CD14-positive monocyte (primary cell): ENCODE measurements at regions not wholly inside any gene's neighbourhood (a gene's known extent, or its start where the extent isn't known, plus 50 kb on each side); places are given as distances from the start of the nearest gene placed in this dataset.

Experiments
- DNase-seq, 3 donors: peaks; one replicate each; pipeline ENCODE4 v3.0.0-alpha.2; 2011 to 2022
- H2AFZ ChIP-seq: 2 replicates; pipeline ENCODE4 v1.6.0; 2012; ENCODE audit warnings: mild to moderate bottlenecking, low read depth, low read length, inconsistent platforms; ENCODE audit not compliant: insufficient read depth, poor library complexity, severe bottlenecking
- H3K27ac ChIP-seq, 2 donors: 1 replicate in 1 of 2; 2 replicates in 1 of 2; pipeline ENCODE4 v1.5.1; 2012 to 2013; ENCODE audit warnings: low read length in 2 of 2, control low read depth in 1 of 2, inconsistent platforms in 1 of 2, low read depth in 1 of 2, mild to moderate bottlenecking in 1 of 2
- H3K27me3 ChIP-seq, 2 donors: one replicate each; pipeline versions ENCODE4 v1.6.0 to v1.6.1; 2011 to 2013; ENCODE audit warnings: low read length in 2 of 2; ENCODE audit not compliant: control insufficient read depth in 2 of 2, insufficient read depth in 2 of 2
- H3K36me3 ChIP-seq, 2 donors: replicated peaks in 1 of 2; 1 replicate in 1 of 2; 2 replicates in 1 of 2; pipeline versions ENCODE4 v1.5.1 to v1.6.1; 2012 to 2013; ENCODE audit warnings: low read length in 2 of 2, control low read depth in 1 of 2, inconsistent platforms in 1 of 2, mild to moderate bottlenecking in 1 of 2; ENCODE audit not compliant: insufficient read depth in 2 of 2, control insufficient read depth in 1 of 2
- H3K4me1 ChIP-seq, 2 donors: 1 replicate in 1 of 2; 2 replicates in 1 of 2; pipeline versions ENCODE4 v1.5.1 to v1.6.1; 2012 to 2013; ENCODE audit warnings: low read length in 2 of 2, control low read depth in 1 of 2, inconsistent platforms in 1 of 2, mild to moderate bottlenecking in 1 of 2, moderate library complexity in 1 of 2; ENCODE audit not compliant: insufficient read depth in 2 of 2, control insufficient read depth in 1 of 2
- H3K4me2 ChIP-seq: replicated peaks from 2 replicates; pipeline ENCODE3; 2012; ENCODE audit warnings: low read length, moderate library complexity, mild to moderate bottlenecking; ENCODE audit not compliant: poor library complexity, severe bottlenecking; ENCODE audit errors: extremely low read depth
- H3K4me3 ChIP-seq, 3 experiments: fragments of 200-600 bp in 1 of 3; sonication (generic) in 1 of 3; replicated peaks in 1 of 3; 1 replicate in 2 of 3; 2 replicates in 1 of 3; pipeline ENCODE4 v1.5.1; 2011 to 2013; ENCODE audit warnings: low read length in 3 of 3, mild to moderate bottlenecking in 3 of 3, control low read depth in 2 of 3, low read depth in 2 of 3, inconsistent platforms in 1 of 3, moderate library complexity in 1 of 3
- H3K79me2 ChIP-seq: 2 replicates; pipeline ENCODE4 v1.6.0; 2012; ENCODE audit warnings: mild to moderate bottlenecking, control low read depth, inconsistent platforms, low read length, moderate library complexity; ENCODE audit not compliant: insufficient read depth
- H3K9ac ChIP-seq: 2 replicates; pipeline ENCODE4 v1.6.0; 2017; ENCODE audit warnings: low read length, mild to moderate bottlenecking; ENCODE audit not compliant: insufficient read depth, poor library complexity, severe bottlenecking
- H3K9me3 ChIP-seq, 2 donors: replicated peaks in 1 of 2; 1 replicate in 1 of 2; 2 replicates in 1 of 2; pipeline versions ENCODE4 v1.5.1 to v1.6.1; 2012 to 2013; ENCODE audit warnings: low read length in 2 of 2, control low read depth in 1 of 2; ENCODE audit not compliant: control insufficient read depth in 1 of 2, insufficient read depth in 1 of 2
- H4K20me1 ChIP-seq: 2 replicates; pipeline ENCODE4 v1.6.0; 2012; ENCODE audit warnings: mild to moderate bottlenecking, low read length, control low read depth, moderate library complexity; ENCODE audit not compliant: insufficient read depth
- H3K27ac Mint-ChIP-seq, 7 donors: one replicate each; pipeline ENCODE4 v1.8.0; 2020; ENCODE audit warnings: mild to moderate bottlenecking in 7 of 7, mixed read lengths in 7 of 7, moderate library complexity in 6 of 7, inconsistent platforms in 2 of 7
- H3K27me3 Mint-ChIP-seq, 3 donors: one replicate each; pipeline ENCODE4 v1.8.0; 2021 to 2022; ENCODE audit warnings: low read depth in 3 of 3, mild to moderate bottlenecking in 3 of 3, mixed read lengths in 3 of 3, moderate library complexity in 3 of 3, inconsistent platforms in 1 of 3
- H3K36me3 Mint-ChIP-seq, 2 donors: one replicate each; pipeline ENCODE4 v1.8.0; 2020; ENCODE audit warnings: mixed read lengths in 2 of 2, inconsistent platforms in 1 of 2, mild to moderate bottlenecking in 1 of 2
- H3K4me1 Mint-ChIP-seq: one replicate; pipeline ENCODE4 v1.8.0; 2020; ENCODE audit warnings: mild to moderate bottlenecking, mixed read lengths
- H3K4me3 Mint-ChIP-seq, 2 donors: one replicate each; pipeline ENCODE4 v1.8.0; 2020; ENCODE audit warnings: mild to moderate bottlenecking in 2 of 2, mixed read lengths in 2 of 2, moderate library complexity in 1 of 2
- H3K9me3 Mint-ChIP-seq, 7 donors: one replicate each; pipeline ENCODE4 v1.8.0; 2020 to 2022; ENCODE audit warnings: mixed read lengths in 7 of 7, mild to moderate bottlenecking in 6 of 7, moderate library complexity in 6 of 7, inconsistent platforms in 2 of 7
- WGBS: methylation state at CpG from one replicate; pipeline ENCODE4 v1.1.5; 2013; ENCODE audit warnings: missing lambda C conversion rate; ENCODE audit not compliant: insufficient coverage; 5-methylcytosine and 5-hydroxymethylcytosine counted together
- intact Hi-C, 2 donors: fragments of 100-400 bp; cut with micrococcal nuclease; formaldehyde crosslinking; loops; one replicate each; pipeline versions ENCODE4 v1.15.0 to v1.15.1; 2023
- TF ChIP-seq, protein P1 (sequence below): fragments of 200-600 bp; IDR thresholded peaks from one replicate; pipeline ENCODE4 v1.8.0; 2022; ENCODE audit warnings: antibody characterized with exemption, mild to moderate bottlenecking

DNA sequence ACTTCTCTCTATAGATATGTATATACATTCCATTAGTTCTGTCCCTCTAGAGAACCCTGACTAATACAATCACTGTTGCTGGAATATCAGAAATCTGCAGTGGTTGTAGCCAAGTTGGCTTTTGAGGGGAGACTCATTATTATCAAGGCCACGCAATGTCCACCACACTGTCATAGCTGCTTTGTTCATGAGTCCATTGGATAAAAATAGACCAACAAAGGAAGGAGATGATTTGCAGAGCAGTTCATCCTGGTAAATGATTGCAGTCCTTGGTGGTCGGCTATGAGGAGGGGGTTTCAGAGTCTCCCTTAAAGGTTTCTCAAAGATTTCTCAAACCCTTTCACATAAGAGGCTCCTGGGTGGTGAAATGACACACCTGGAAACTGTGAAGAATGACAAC is 192.8 kb upstream of the ANKH start:
- peaks cover 0 to 6% of the 10 kb centered on the region in 2 donors for H3K9me3 ChIP-seq
- H3K4me3 Mint-ChIP-seq, result no peak overlapping the region

DNA sequence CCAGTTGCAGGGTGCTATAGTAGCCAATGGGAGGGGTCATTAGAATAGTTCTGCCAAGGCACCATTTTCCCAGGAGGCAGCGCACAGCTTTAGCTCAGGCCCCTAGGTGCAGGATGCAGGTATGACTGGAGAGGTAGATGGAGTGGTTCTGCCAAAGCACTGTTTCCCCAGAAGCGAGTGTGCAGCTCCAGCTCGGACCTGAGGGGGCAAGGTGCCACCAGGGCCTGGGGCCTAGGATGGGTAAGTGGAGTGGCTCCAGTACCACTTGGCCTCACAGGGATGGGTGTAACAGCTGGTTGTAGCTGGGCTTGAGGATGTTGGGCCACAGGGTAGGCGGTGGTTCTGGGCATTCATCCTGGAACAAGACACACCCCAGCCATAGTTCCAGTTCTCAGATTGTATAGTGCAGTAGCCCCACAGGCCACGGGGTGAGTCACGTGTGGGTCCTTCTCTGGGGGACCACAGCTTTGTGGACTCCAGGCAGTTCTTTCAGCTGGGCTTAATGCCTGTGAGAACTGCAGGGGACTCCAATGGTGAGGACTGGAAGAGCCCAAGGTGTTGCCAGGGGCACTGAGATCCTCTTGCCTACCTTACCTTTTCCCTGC is 185.5 kb upstream of the ANKH start:
- H3K27me3 ChIP-seq, result no peaks in the 10 kb centered on the region
- Mint-ChIP-seq H3K9me3 (peaks cover 0 to 16% (median 10%) of the 10 kb centered on the region in 7 donors), H3K4me1 (no peaks in the 10 kb centered on the region), H3K36me3 (no peaks in the 10 kb centered on the region), H3K4me3 (no peak overlapping the region), H3K27me3 (peaks cover 0 to 7% (median 1%) of the 10 kb centered on the region in 3 donors), H3K27ac (no peak overlapping the region)
- WGBS, result 93% methylated on average over 6 of the region's 6 CpGs
- H3K27ac ChIP-seq, result no peak overlapping the region
- TF ChIP-seq, protein P1, sequence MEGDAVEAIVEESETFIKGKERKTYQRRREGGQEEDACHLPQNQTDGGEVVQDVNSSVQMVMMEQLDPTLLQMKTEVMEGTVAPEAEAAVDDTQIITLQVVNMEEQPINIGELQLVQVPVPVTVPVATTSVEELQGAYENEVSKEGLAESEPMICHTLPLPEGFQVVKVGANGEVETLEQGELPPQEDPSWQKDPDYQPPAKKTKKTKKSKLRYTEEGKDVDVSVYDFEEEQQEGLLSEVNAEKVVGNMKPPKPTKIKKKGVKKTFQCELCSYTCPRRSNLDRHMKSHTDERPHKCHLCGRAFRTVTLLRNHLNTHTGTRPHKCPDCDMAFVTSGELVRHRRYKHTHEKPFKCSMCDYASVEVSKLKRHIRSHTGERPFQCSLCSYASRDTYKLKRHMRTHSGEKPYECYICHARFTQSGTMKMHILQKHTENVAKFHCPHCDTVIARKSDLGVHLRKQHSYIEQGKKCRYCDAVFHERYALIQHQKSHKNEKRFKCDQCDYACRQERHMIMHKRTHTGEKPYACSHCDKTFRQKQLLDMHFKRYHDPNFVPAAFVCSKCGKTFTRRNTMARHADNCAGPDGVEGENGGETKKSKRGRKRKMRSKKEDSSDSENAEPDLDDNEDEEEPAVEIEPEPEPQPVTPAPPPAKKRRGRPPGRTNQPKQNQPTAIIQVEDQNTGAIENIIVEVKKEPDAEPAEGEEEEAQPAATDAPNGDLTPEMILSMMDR, result no peak
- DNase-seq, result no peak
- H2AFZ ChIP-seq, result no peak overlapping the region
- peaks cover 0 to 15% of the 10 kb centered on the region in 2 donors for H3K9me3 ChIP-seq
- H4K20me1 ChIP-seq, result no peaks in the 10 kb centered on the region
- intact Hi-C loops, result no loop called here
- H3K9ac ChIP-seq, result no peak overlapping the region
- no peaks in the 10 kb centered on the region for H3K4me1 ChIP-seq
- no peak overlapping the region for H3K4me3 ChIP-seq
- H3K36me3 ChIP-seq, result no peaks in the 10 kb centered on the region
- H3K4me2 ChIP-seq, result no peak overlapping the region
- H3K79me2 ChIP-seq, result no peaks in the 10 kb centered on the region

More for the DNA sequence above, 192.8 kb upstream of the ANKH start:
- H3K4me1 ChIP-seq, result no peaks in the 10 kb centered on the region
- no peak overlapping the region for H3K27ac ChIP-seq
- TF ChIP-seq, protein P1, result no peak
- H3K4me1 Mint-ChIP-seq, result no peaks in the 10 kb centered on the region
- H3K36me3 Mint-ChIP-seq, result no peaks in the 10 kb centered on the region
- no peaks in the 10 kb centered on the region for H3K79me2 ChIP-seq
- H3K4me3 ChIP-seq, result no peak overlapping the region
- WGBS, result no CpG with 5 or more reads among the region's 2 CpGs
- no peak overlapping the region for H3K9ac ChIP-seq
- no peak for DNase-seq
- peaks cover 2 to 13% (median 9%) of the 10 kb centered on the region in 7 donors for H3K9me3 Mint-ChIP-seq
- no peaks in the 10 kb centered on the region for H3K36me3 ChIP-seq
- no peak overlapping the region for H2AFZ ChIP-seq
- H3K4me2 ChIP-seq, result no peak overlapping the region
- intact Hi-C loops, result no loop called here
- no peaks in the 10 kb centered on the region for H3K27me3 ChIP-seq
- H4K20me1 ChIP-seq, result no peaks in the 10 kb centered on the region
- H3K27ac Mint-ChIP-seq, result no peak overlapping the region
- H3K27me3 Mint-ChIP-seq, result no peaks in the 10 kb centered on the region
